ENCODE measurements at regions not wholly inside any gene's neighbourhood (a gene's known extent, or its start where the extent isn't known, plus 50 kb on each side); places are given as distances from the start of the nearest gene placed in this dataset.
"Not testable (repeated sequence)": the region's sequence is repeated elsewhere in the genome, so short reads cannot be mapped to it uniquely, and the experiment has no call there.

- no peak for DNase-seq
Measured at GRCh38 chr1:177710696-177711620, 258.9 kb downstream of the SEC16B start.

DNA sequence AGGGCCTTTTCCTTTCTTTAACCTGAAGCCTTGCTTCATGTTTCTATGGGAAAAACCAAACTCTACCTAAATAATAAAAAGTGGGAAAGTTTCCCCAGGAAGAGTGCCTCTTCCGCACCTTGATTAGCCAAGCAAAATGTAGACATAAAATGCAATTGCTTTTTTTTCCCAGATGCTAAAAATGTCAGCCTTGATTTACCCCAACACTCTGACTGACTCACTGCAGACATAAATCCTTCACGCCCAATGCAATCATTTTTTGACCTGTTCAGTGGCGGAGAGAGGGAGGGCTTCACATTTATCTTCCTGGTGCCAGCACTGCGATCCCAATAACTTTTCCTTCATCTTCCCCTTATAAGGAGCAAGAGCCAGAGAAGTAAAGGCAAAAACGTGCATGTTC lies 261.5 kb downstream of the SEC16B start:
- DNase-seq, result no peak

DNA sequence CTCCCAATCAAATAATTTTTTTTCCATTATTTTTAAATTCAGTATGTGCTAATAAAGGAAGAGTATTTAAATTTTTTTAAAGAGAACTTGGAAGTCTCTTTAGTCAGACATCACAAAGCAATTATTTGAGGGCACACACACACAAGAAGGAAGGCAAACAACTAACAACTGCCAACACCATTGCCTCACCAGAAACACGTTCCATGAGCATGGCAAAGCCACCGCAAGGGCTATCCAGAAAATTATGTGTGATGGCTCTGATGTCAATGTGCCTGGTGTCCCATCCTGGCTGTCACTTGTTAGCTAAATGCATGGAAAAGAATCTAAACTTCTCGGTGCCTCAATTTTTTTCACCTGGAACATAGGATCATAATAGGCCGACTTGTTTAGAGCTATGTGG lies 262.9 kb downstream of the SEC16B start:
- no peak for DNase-seq

GRCh38 chr1:177705839-177706238 lies 264.0 kb downstream of the SEC16B start:
- DNase-seq, result no peak

- DNase-seq, result no peak
Measured at GRCh38 chr1:177703888-177704446, 265.9 kb downstream of the SEC16B start.

DNA sequence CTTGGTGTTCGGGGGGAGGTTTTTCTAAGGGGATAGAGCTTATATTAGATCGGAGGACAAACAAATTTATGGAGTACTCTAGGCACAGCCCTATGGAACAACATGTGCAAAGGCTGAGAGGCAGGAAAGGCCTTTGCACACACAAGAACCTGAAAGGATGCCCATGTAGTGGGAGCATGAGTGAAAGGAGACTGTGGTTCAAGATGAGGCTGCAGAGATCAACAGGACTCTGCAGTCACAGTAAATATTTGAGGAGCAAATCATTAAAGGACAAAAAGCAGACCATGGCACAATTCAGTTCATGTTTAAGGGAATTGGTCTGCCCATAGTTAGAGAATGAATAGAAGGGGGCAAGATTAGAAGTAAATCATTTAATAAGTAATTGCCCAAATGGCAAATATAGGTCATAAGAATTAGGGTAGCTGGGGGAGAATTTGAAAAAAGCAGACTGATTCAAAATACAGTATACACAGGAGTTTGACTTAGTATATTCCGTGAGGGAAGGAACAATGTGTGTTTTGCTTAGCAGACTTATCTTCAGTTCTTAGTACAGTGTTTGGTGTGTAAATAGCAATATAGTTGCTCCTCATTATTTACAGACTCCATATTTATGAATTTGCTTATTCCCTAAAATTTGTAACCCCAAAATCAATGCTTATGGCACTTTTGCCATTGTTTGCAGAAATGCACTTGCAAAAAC lies 268.1 kb downstream of the SEC16B start:
- DNase-seq, result no peak

- no peak for DNase-seq
Measured at GRCh38 chr1:177700856-177701255, 269.0 kb downstream of the SEC16B start.

GRCh38 chr1:177690996-177691395 lies 278.9 kb downstream of the SEC16B start:
- DNase-seq, result no peak

DNA sequence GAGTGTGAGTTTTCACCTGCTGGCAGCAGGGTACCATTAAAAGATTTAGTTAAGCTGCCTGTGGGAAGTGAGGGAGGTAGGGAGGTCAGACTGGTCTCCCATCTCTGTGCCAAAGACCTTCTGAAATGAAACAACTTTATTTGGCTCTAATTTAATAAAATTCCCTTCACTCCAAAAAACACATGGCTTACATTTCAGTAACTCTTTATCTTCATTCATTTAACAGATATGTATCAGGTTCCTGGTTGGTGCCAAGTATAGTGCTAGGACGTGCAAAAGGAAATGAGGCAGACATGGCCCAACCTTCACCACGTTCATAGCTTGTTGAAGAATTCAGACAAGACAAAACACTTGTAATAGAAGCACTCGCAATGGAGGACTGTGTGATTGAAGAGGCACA lies 282.3 kb downstream of the SEC16B start:
- DNase-seq, result no peak

- no peak for DNase-seq
Measured at GRCh38 chr1:177686933-177687332, 282.9 kb downstream of the SEC16B start.

- DNase-seq, result no peak
Measured at GRCh38 chr1:177669161-177669560, 300.7 kb downstream of the SEC16B start.

DNA sequence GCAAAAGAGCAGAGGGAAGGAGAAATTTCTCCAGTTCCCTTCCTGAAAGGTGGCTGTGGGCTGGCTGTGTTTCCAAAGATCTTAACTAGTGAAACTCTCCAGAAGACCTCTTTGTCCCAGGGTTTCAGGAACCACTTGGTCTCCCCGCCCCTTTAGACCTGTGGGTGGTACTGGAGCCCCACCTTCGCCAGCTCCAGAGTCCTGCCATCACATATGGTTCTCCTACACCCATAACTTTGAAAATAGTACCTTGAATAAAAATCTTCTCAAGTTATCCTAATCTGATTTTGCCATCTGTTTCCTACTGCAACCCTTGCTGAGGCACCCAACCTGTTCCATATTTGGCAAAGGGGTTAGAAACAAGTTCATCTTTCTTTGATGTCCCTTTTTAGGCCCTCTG lies 303.9 kb downstream of the SEC16B start:
- DNase-seq, result no peak

DNA sequence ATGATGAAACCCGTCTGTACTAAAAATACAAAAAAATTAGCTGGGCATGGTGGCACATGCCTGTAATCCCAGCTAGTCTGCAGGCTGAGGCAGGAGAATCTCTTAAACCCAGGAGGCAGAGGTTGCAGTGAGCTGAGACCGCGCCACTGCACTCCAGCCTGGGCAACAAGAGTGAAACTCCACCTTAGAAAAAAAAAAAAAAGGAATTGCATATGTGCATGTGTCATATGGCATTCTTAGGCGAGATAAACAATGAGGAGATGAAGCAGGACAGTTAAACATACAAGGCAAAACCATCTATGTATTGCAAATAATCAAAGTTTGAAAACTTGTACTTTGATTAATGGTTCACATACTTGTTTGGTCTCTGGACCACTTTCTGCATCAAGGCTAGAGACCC lies 305.1 kb downstream of the SEC16B start:
- DNase-seq, result not testable (repeated sequence)

- no peak for DNase-seq
Measured at GRCh38 chr1:177660188-177660587, 309.7 kb downstream of the SEC16B start.

- DNase-seq, result no peak
Measured at GRCh38 chr1:177659281-177659680, 310.6 kb downstream of the SEC16B start.

GRCh38 chr1:177656598-177656997 lies 313.3 kb downstream of the SEC16B start:
- no peak for DNase-seq

DNA sequence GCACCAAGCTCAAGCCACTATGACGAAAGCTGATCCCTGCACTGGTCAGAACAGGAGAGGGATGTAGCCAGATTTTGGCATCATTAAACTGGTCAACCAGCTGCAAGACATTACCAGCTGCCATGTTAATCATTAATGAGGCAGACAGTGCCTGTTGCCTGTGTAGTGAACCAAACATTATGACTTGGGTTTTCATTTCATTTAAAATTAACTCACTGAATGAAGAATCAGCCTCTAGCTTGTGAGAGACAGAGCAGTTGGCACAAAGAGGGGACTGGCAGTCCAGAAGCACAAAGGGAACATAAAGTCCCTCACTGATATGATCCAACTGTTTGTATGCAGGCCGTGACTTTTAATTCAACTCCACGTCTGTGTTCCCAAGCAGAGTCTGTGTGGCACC lies 318.9 kb downstream of the SEC16B start:
- no peak for DNase-seq

DNA sequence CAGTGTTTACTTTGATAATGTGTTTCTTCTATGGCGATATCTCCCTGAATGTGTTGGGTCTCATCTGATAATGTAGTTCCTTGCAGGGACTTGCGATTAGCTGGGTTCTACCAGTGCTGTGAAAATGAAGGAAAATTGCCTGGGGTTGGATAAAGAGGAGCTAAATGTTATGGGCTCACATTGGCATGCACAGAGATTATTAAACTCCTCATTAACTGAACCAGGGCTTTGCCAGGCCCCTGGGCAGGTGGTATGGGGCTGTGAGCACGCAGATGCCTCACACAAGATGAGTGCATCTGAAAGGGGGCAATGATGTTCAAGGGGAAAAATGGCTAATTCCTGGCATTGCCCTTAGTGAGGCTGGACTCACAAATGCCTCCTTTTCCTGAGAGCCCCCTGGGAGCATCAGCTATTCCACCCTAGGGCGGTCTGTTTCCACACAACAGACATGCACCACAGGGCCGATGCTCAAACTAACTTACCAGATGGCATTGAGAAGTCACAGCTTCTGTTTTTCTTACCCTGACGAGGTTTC lies 321.1 kb downstream of the SEC16B start:
- no peak for DNase-seq

GRCh38 chr1:177648138-177648537 lies 321.7 kb downstream of the SEC16B start:
- no peak for DNase-seq

DNA sequence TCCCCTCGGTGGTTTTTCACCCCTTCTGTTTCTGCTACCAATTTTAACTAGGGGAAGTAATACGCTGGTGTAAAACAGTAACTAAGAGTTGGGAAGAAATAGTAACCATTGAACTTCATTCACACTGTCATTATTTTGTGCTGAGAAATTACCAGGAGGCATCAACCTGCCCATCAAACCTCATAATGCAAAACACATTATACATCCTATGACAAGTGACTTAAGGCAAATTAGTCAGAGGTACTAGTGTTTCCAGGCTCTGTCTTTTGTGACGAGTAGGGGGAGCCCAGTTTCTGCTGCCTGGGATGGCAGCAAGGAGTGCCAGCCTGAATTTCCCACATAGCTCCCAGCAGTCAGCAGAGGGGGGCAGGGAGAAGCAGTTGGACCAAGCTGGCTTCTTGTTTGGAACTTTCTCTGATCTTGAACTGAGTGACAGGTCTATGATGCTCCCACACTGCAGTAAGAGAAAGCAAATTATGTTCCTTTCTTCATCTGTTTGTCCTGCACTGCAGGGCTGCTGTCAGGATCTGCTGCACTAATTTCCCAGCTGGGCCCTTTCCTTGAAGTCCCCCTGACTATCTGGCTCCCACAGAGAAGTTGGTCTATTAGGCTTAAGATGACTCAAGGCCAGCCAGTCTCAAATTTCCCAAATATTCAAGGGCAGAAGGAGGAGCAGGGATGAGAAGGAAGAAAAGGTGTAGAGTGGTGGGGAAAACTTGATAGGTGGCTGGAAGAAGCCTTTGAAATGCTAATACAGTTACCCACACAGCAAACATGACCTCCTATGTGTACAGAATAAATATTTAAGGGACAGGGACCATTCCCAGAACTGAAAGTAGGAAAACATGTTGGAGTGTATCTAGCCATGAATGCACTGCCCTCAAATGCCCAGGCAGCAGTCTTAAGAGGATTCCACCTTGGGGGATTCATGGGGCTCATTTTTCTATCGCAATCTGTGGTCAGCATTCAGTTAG lies 322.8 kb downstream of the SEC16B start:
- no peak for DNase-seq

DNA sequence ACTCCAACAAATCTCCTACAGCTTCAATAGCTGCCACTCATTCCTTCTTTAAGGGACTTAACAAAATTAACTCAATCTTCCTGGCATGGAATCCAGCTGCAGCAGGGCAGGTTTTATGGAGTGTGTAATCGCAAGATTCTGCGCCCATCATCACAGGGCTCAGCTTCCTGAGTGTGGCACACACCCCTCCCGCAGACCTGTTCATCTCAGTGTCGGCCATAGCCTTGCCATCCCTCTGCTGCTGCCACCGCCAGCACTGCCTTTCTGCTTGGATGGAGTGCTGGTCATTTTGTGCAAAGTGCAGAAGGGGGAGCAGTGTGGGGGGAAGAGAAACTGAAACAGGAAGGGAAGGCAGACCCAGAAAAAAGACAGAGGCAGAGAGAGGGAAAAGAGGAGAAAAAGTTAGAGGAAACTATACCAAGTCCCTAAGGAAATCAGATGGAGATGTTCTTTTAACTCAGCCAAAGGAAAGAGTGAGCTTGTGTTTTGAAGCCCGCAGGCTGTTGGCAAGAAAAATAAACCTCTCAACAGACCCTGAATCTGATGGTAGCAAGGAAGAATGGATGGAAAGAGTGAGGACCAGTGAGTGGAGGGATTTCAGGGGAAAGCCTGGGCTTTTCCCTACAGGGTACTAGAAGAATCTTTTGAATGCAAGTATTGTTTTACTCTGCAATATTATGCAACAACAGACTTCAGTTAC lies 324.2 kb downstream of the SEC16B start:
- no peak for DNase-seq

GRCh38 chr1:177640687-177641086 lies 329.2 kb downstream of the SEC16B start:
- DNase-seq, result no peak

All from inflammatory macrophage (primary cell).